Adrenal gland (tissue), 5 donors: ENCODE measurements at regions not wholly inside any gene's neighbourhood (a gene's known extent, or its start where the extent isn't known, plus 50 kb on each side); places are given as distances from the start of the nearest gene placed in this dataset.

Experiments used
- POLR2A ChIP-seq, 2 donors: fragments of 450-650 bp; IDR thresholded peaks; one replicate each; pipeline ENCODE4 v1.6.1; 2017; ENCODE audit warnings: antibody characterized with exemption in 2 of 2, mild to moderate bottlenecking in 2 of 2, moderate library complexity in 1 of 2
- TF ChIP-seq, protein P1 (sequence below), 6 experiments: fragments of 450-650 bp in 4 of 6; fragments of 200-600 bp in 2 of 6; sonication (generic) in 1 of 6; IDR thresholded peaks; 1 replicate in 5 of 6; 2 replicates in 1 of 6; pipeline versions ENCODE4 v1.5.1 to v1.8.0; 2016 to 2021; ENCODE audit warnings: antibody characterized with exemption in 6 of 6, mild to moderate bottlenecking in 2 of 6, moderate library complexity in 1 of 6
- donor health status: DM: no; HTN: no; CAD: no.

DNA sequence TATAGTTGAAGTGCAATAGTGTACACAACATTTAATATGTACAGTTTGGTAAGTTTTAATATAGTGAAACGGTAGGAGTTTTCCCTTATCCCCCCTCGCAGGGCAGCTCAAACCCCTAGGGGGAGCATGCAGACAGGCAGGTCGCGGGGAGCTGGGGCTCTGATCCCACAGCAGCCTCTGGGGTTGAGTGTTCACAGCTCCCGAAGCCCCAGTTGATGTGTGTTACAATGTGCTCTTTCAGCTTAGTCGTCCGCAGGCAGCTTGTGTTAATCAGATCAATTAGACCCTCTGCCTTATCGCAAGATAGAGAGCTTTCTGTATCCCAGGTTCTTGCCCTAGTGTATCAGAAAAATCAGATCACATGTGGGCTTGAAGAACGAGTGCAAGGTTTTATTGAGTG lies 143.1 kb upstream of the CHRNA7 start:
- no peak for TF ChIP-seq POLR2A (IDR thresholded peaks at IDR 0.05)
- TF ChIP-seq, protein P1, sequence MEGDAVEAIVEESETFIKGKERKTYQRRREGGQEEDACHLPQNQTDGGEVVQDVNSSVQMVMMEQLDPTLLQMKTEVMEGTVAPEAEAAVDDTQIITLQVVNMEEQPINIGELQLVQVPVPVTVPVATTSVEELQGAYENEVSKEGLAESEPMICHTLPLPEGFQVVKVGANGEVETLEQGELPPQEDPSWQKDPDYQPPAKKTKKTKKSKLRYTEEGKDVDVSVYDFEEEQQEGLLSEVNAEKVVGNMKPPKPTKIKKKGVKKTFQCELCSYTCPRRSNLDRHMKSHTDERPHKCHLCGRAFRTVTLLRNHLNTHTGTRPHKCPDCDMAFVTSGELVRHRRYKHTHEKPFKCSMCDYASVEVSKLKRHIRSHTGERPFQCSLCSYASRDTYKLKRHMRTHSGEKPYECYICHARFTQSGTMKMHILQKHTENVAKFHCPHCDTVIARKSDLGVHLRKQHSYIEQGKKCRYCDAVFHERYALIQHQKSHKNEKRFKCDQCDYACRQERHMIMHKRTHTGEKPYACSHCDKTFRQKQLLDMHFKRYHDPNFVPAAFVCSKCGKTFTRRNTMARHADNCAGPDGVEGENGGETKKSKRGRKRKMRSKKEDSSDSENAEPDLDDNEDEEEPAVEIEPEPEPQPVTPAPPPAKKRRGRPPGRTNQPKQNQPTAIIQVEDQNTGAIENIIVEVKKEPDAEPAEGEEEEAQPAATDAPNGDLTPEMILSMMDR (IDR thresholded peaks at IDR 0.05), result no peak
